Tibial nerve (tissue), 4 donors: ENCODE measurements at regions not wholly inside any gene's neighbourhood (a gene's known extent, or its start where the extent isn't known, plus 50 kb on each side); places are given as distances from the start of the nearest gene placed in this dataset.

Experiments
- DNase-seq, 2 donors: peaks; one replicate each; pipeline ENCODE4 v3.0.0-alpha.2; 2019; ENCODE audit warnings: low spot score in 2 of 2
- H3K27ac ChIP-seq, 4 donors: fragments of 200-600 bp; sonication (generic) in 3 of 4; one replicate each; pipeline ENCODE4 v1.5.1; 2017 to 2019; ENCODE audit warnings: mild to moderate bottlenecking in 1 of 4
- H3K27me3 ChIP-seq, 2 donors: fragments of 200-600 bp; sonication (generic) in 1 of 2; one replicate each; pipeline versions ENCODE4 v1.5.1 to v1.6.0; 2017 to 2019
- H3K36me3 ChIP-seq, 3 donors: fragments of 200-600 bp; sonication (generic); one replicate each; pipeline ENCODE4 v1.5.1; 2018 to 2019
- H3K4me1 ChIP-seq, 4 donors: fragments of 200-600 bp; sonication (generic) in 3 of 4; one replicate each; pipeline ENCODE4 v1.5.1; 2017 to 2019
- H3K4me3 ChIP-seq, 4 donors: fragments of 200-600 bp; sonication (generic) in 3 of 4; one replicate each; pipeline ENCODE4 v1.5.1; 2017 to 2019; ENCODE audit warnings: mild to moderate bottlenecking in 1 of 4, moderate library complexity in 1 of 4
- H3K9me3 ChIP-seq, 4 donors: fragments of 200-600 bp; sonication (generic) in 3 of 4; one replicate each; pipeline ENCODE4 v1.5.1; 2017 to 2019
- CTCF ChIP-seq, 5 experiments: fragments of 200-600 bp in 3 of 5; fragments of 450-650 bp in 2 of 5; sonication (generic) in 3 of 5; IDR thresholded peaks; one replicate each; pipeline ENCODE4 v1.5.1; 2016 to 2019; ENCODE audit warnings: antibody characterized with exemption in 5 of 5, mild to moderate bottlenecking in 3 of 5, moderate library complexity in 2 of 5
- EP300 ChIP-seq, 2 donors: sonication (generic); formaldehyde crosslinking; IDR thresholded peaks; one replicate each; pipeline ENCODE4 v1.6.1; 2017; ENCODE audit warnings: antibody characterized with exemption in 2 of 2, mild to moderate bottlenecking in 1 of 2
- POLR2A ChIP-seq, 2 donors: fragments of 450-650 bp; IDR thresholded peaks; one replicate each; pipeline ENCODE4 v1.6.1; 2017; ENCODE audit warnings: antibody characterized with exemption in 2 of 2, mild to moderate bottlenecking in 2 of 2, moderate library complexity in 2 of 2
- WGBS, 2 donors: methylation state at CpG; one replicate each; pipeline ENCODE4 v1.1.5; 2018; 5-methylcytosine and 5-hydroxymethylcytosine counted together

DNA sequence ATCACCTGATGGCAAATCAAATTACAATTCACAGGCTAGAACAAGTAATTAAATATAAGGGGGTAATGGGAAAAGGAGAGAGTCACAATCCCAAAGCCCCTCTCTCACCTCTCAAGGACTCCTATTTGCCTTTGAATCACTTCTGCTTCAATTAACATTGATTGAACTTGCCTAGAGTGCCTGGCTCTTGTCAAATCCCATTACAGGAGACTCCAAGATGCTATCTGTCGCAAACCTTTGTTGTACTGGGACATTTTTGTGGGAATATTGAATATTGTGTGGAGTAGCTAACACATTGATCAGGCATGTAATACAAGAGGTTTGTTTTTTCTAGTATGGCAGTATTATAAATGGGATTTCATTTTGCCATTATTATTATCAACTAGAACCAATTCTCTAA, 412.8 kb upstream of the AZI2 start:
- H3K4me3 ChIP-seq: no peak overlapping the region
- no peak overlapping the region for H3K27ac ChIP-seq
- H3K4me1 ChIP-seq: no peaks in the 10 kb centered on the region
- no peaks in the 10 kb centered on the region for H3K27me3 ChIP-seq
- 100% methylated on average over 1 of the region's 1 CpG for WGBS, 2 donors
- TF ChIP-seq POLR2A (IDR thresholded peaks at IDR 0.05): no peak
- TF ChIP-seq CTCF (IDR thresholded peaks at IDR 0.05): no peak
- TF ChIP-seq EP300 (IDR thresholded peaks at IDR 0.05): no peak
- DNase-seq: no peak
- H3K9me3 ChIP-seq: no peaks in the 10 kb centered on the region
- H3K36me3 ChIP-seq: no peaks in the 10 kb centered on the region

- Histone ChIP-seq H3K4me3 (no peak overlapping the region), H3K27me3 (no peaks in the 10 kb centered on the region), H3K9me3 (peaks cover 0 to 7% (median 0%) of the 10 kb centered on the region in 4 donors), H3K27ac (no peak overlapping the region), H3K4me1 (no peaks in the 10 kb centered on the region), H3K36me3 (no peaks in the 10 kb centered on the region)
- TF ChIP-seq CTCF (IDR thresholded peaks at IDR 0.05) (no peak), POLR2A (IDR thresholded peaks at IDR 0.05) (no peak), EP300 (IDR thresholded peaks at IDR 0.05) (no peak)
- DNase-seq: no peak
- 88 to 91% methylated on average over 1 of the region's 1 CpG for WGBS, 2 donors
Observed at GRCh38 chr3:28765194-28765593, 416.6 kb upstream of the AZI2 start.

DNA sequence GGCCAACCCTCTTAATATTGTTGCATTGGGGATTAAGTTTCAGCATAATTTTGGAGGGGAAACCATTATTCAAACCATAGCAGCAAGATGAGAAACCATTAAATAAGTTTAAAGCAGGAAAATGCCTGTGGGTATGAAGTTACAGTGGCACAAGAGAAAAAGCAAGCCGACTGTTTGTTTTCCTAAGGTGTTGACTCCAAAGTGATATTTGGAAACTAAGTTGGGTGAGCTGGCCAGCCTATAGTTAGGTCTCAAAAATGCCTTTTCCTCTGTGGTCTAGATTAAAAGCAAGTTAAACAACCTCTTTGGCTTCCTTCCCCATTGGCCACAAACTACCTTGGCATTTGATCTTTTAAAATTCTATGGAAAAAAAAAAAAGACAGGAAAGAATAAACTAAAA, 419.8 kb upstream of the AZI2 start:
- H3K9me3 ChIP-seq: peaks cover 0 to 40% (median 0%) of the 10 kb centered on the region in 4 donors
- H3K4me1 ChIP-seq: no peaks in the 10 kb centered on the region
- no peaks in the 10 kb centered on the region for H3K27me3 ChIP-seq
- no peak for TF ChIP-seq EP300 (IDR thresholded peaks at IDR 0.05)
- no peak for TF ChIP-seq POLR2A (IDR thresholded peaks at IDR 0.05)
- no peak for TF ChIP-seq CTCF (IDR thresholded peaks at IDR 0.05)
- H3K4me3 ChIP-seq: no peak overlapping the region
- H3K27ac ChIP-seq: no peak overlapping the region
- no peak for DNase-seq
- 30 to 50% methylated on average over 1 of the region's 1 CpG for WGBS, 2 donors
- H3K36me3 ChIP-seq: no peaks in the 10 kb centered on the region

GRCh38 chr3:28777806-28778475, 429.3 kb upstream of the AZI2 start:
- Histone ChIP-seq H3K36me3 (no peaks in the 10 kb centered on the region), H3K27me3 (no peaks in the 10 kb centered on the region), H3K9me3 (peaks cover 0 to 5% (median 0%) of the 10 kb centered on the region in 4 donors), H3K27ac (no peak overlapping the region), H3K4me1 (no peaks in the 10 kb centered on the region), H3K4me3 (no peak overlapping the region)
- TF ChIP-seq CTCF (IDR thresholded peaks at IDR 0.05): no peak
- no peak for TF ChIP-seq EP300 (IDR thresholded peaks at IDR 0.05)
- no peak for TF ChIP-seq POLR2A (IDR thresholded peaks at IDR 0.05)
- DNase-seq: no peak
- 76% methylated on average over 6 of the region's 6 CpGs for WGBS, 2 donors

DNA sequence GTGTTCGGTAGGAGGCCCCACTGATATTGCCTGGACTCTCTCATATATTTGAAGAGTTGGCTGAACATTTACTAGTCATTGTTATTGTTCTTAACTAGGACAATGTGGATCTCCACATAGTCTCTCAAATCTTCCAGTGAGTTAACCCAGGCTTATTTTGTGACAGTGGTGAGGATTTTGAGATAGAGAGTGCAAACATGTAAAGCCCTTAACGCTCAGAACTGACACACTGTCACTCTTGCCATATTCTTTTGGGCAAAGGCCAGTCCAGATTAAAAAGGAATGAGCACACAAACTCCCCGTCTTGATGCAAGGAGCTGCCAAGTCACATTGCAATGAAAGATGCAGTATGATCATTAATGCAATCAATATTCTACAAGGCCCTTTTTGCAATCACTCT, 431.9 kb upstream of the AZI2 start:
- Histone ChIP-seq H3K36me3 (no peaks in the 10 kb centered on the region), H3K27ac (no peak overlapping the region), H3K4me3 (no peak overlapping the region), H3K4me1 (no peaks in the 10 kb centered on the region), H3K27me3 (no peaks in the 10 kb centered on the region), H3K9me3 (no peaks in the 10 kb centered on the region)
- TF ChIP-seq CTCF (IDR thresholded peaks at IDR 0.05) (no peak), POLR2A (IDR thresholded peaks at IDR 0.05) (no peak), EP300 (IDR thresholded peaks at IDR 0.05) (no peak)
- 75 to 76% methylated on average over 3 of the region's 3 CpGs for WGBS, 2 donors
- no peak for DNase-seq
